Neural progenitor cell (in vitro differentiated cells): ENCODE measurements at regions not wholly inside any gene's neighbourhood (a gene's known extent, or its start where the extent isn't known, plus 50 kb on each side); places are given as distances from the start of the nearest gene placed in this dataset.

Experiments
- DNase-seq: peaks from one replicate; pipeline ENCODE4 v3.0.0-alpha.2; 2016; ENCODE audit warnings: low spot score
- H2AFZ ChIP-seq: fragments of 200-600 bp; sonication (generic); replicated peaks from 2 replicates; pipeline ENCODE4 v1.6.1; 2016; ENCODE audit warnings: antibody characterized with exemption
- H3F3A ChIP-seq: fragments of 200-600 bp; sonication (generic); 2 replicates; pipeline ENCODE4 v1.6.1; 2016; ENCODE audit warnings: antibody characterized with exemption, low read depth
- H3K27ac ChIP-seq: fragments of 200-600 bp; sonication (generic); 2 replicates; pipeline ENCODE4 v1.5.1; 2016; ENCODE audit warnings: mild to moderate bottlenecking
- H3K27me3 ChIP-seq: fragments of 200-600 bp; sonication (generic); 2 replicates; pipeline ENCODE4 v1.6.1; 2016; ENCODE audit warnings: mild to moderate bottlenecking, moderate library complexity
- H3K36me3 ChIP-seq: fragments of 200-600 bp; sonication (generic); 2 replicates; pipeline ENCODE4 v1.5.1; 2016
- H3K4me1 ChIP-seq: fragments of 200-600 bp; sonication (generic); 2 replicates; pipeline ENCODE4 v1.6.1; 2016; ENCODE audit warnings: mixed run types
- H3K4me2 ChIP-seq: fragments of 200-600 bp; sonication (generic); 2 replicates; pipeline ENCODE4 v1.6.1; 2016
- H3K4me3 ChIP-seq: fragments of 200-600 bp; sonication (generic); 2 replicates; pipeline ENCODE4 v1.5.1; 2016
- H3K79me2 ChIP-seq: fragments of 200-600 bp; sonication (generic); 2 replicates; pipeline ENCODE4 v1.6.1; 2016; ENCODE audit warnings: low read depth
- H3K9ac ChIP-seq: fragments of 200-600 bp; sonication (generic); 2 replicates; pipeline ENCODE4 v1.6.1; 2016
- H3K9me3 ChIP-seq: fragments of 200-600 bp; sonication (generic); 2 replicates; pipeline ENCODE4 v1.5.1; 2016; ENCODE audit warnings: low read depth
- H4K20me1 ChIP-seq: fragments of 200-600 bp; sonication (generic); 2 replicates; pipeline ENCODE4 v1.6.1; 2016; ENCODE audit warnings: low read depth
- H3K27ac Mint-ChIP-seq: 3 replicates; pipeline ENCODE4 v1.8.0; 2021; ENCODE audit warnings: mixed read lengths
- H3K27me3 Mint-ChIP-seq: 2 replicates; pipeline ENCODE4 v1.8.0; 2022; ENCODE audit warnings: low read depth, mild to moderate bottlenecking, inconsistent platforms, moderate library complexity, mixed read lengths; ENCODE audit not compliant: insufficient read depth
- H3K36me3 Mint-ChIP-seq: 3 replicates; pipeline ENCODE4 v1.8.0; 2021; ENCODE audit warnings: mixed read lengths
- H3K4me1 Mint-ChIP-seq: 3 replicates; pipeline ENCODE4 v1.8.0; 2021; ENCODE audit warnings: mixed read lengths
- H3K4me3 Mint-ChIP-seq: 3 replicates; pipeline ENCODE4 v1.8.0; 2021; ENCODE audit warnings: mild to moderate bottlenecking, moderate library complexity, mixed read lengths
- H3K9me3 Mint-ChIP-seq: 3 replicates; pipeline ENCODE4 v1.8.0; 2020; ENCODE audit warnings: mixed read lengths
- EZH2 ChIP-seq: fragments of 200-600 bp; sonication (generic); IDR thresholded peaks from 2 replicates; pipeline ENCODE4 v1.6.1; 2017; ENCODE audit warnings: antibody characterized with exemption, mild to moderate bottlenecking, moderate library complexity
- EZH2phosphoT487 ChIP-seq: fragments of 200-600 bp; sonication (generic); IDR thresholded peaks from 2 replicates; pipeline ENCODE4 v1.6.1; 2017; ENCODE audit warnings: antibody characterized with exemption
- TF ChIP-seq, protein P1 (sequence below): fragments of 200-600 bp; sonication (generic); IDR thresholded peaks from 2 replicates; pipeline ENCODE4 v1.5.1; 2017; ENCODE audit warnings: antibody characterized with exemption, mild to moderate bottlenecking

GRCh38 chr13:76773448-76774094 is 112.6 kb downstream of the KCTD12 start:
- H3K9me3 Mint-ChIP-seq = no peaks in the 10 kb centered on the region
- Histone ChIP-seq H3K9me3 (no peaks in the 10 kb centered on the region), H3K4me1 (no peaks in the 10 kb centered on the region), H3K79me2 (no peaks in the 10 kb centered on the region), H3F3A (no peaks in the 10 kb centered on the region), H4K20me1 (no peaks in the 10 kb centered on the region), H3K27ac (no peak overlapping the region), H3K4me2 (no peak overlapping the region), H3K9ac (no peak overlapping the region), H3K36me3 (no peaks in the 10 kb centered on the region), H3K27me3 (no peaks in the 10 kb centered on the region), H3K4me3 (no peak overlapping the region), H2AFZ (no peak overlapping the region)
- DNase-seq = no peak
- TF ChIP-seq, protein P1, sequence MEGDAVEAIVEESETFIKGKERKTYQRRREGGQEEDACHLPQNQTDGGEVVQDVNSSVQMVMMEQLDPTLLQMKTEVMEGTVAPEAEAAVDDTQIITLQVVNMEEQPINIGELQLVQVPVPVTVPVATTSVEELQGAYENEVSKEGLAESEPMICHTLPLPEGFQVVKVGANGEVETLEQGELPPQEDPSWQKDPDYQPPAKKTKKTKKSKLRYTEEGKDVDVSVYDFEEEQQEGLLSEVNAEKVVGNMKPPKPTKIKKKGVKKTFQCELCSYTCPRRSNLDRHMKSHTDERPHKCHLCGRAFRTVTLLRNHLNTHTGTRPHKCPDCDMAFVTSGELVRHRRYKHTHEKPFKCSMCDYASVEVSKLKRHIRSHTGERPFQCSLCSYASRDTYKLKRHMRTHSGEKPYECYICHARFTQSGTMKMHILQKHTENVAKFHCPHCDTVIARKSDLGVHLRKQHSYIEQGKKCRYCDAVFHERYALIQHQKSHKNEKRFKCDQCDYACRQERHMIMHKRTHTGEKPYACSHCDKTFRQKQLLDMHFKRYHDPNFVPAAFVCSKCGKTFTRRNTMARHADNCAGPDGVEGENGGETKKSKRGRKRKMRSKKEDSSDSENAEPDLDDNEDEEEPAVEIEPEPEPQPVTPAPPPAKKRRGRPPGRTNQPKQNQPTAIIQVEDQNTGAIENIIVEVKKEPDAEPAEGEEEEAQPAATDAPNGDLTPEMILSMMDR = no peak
- no peak for TF ChIP-seq EZH2
- TF ChIP-seq EZH2phosphoT487 = no peak
- H3K27me3 Mint-ChIP-seq = no peaks in the 10 kb centered on the region
- no peaks in the 10 kb centered on the region for H3K4me1 Mint-ChIP-seq
- no peak overlapping the region for H3K27ac Mint-ChIP-seq
- H3K4me3 Mint-ChIP-seq = no peak overlapping the region
- H3K36me3 Mint-ChIP-seq = no peaks in the 10 kb centered on the region

- Histone ChIP-seq H3K36me3 (no peaks in the 10 kb centered on the region), H3F3A (no peaks in the 10 kb centered on the region), H3K4me2 (no peak overlapping the region), H3K27ac (no peak overlapping the region), H3K27me3 (no peaks in the 10 kb centered on the region), H3K79me2 (no peaks in the 10 kb centered on the region), H3K9ac (no peak overlapping the region), H4K20me1 (no peaks in the 10 kb centered on the region), H3K4me3 (no peak overlapping the region), H2AFZ (no peak overlapping the region), H3K9me3 (no peaks in the 10 kb centered on the region), H3K4me1 (no peaks in the 10 kb centered on the region)
- Mint-ChIP-seq H3K27me3 (no peaks in the 10 kb centered on the region), H3K9me3 (no peaks in the 10 kb centered on the region), H3K27ac (no peak overlapping the region), H3K4me3 (no peak overlapping the region), H3K36me3 (no peaks in the 10 kb centered on the region), H3K4me1 (no peaks in the 10 kb centered on the region)
- TF ChIP-seq, protein P1 = no peak
- TF ChIP-seq EZH2phosphoT487 = no peak
- no peak for TF ChIP-seq EZH2
- no peak for DNase-seq
These were observed 114.0 kb downstream of the KCTD12 start for GRCh38 chr13:76772241-76772640.

- no peaks in the 10 kb centered on the region for H4K20me1 ChIP-seq
- no peaks in the 10 kb centered on the region for H3K27me3 ChIP-seq
- no peak overlapping the region for H3K4me3 ChIP-seq
- TF ChIP-seq, protein P1 = no peak
- TF ChIP-seq EZH2 (no peak), EZH2phosphoT487 (no peak)
- no peak overlapping the region for H3K4me2 ChIP-seq
- no peaks in the 10 kb centered on the region for H3K4me1 Mint-ChIP-seq
- no peak overlapping the region for H3K27ac ChIP-seq
- no peaks in the 10 kb centered on the region for H3K36me3 ChIP-seq
- H3K27me3 Mint-ChIP-seq = no peaks in the 10 kb centered on the region
- no peak overlapping the region for H2AFZ ChIP-seq
- H3K79me2 ChIP-seq = no peaks in the 10 kb centered on the region
- H3K4me1 ChIP-seq = no peaks in the 10 kb centered on the region
- no peak for DNase-seq
- H3K9me3 ChIP-seq = no peaks in the 10 kb centered on the region
- H3K36me3 Mint-ChIP-seq = no peaks in the 10 kb centered on the region
- H3K4me3 Mint-ChIP-seq = no peak overlapping the region
- no peak overlapping the region for H3K27ac Mint-ChIP-seq
- no peaks in the 10 kb centered on the region for H3F3A ChIP-seq
- no peak overlapping the region for H3K9ac ChIP-seq
- no peaks in the 10 kb centered on the region for H3K9me3 Mint-ChIP-seq
These were observed 116.9 kb downstream of the KCTD12 start for GRCh38 chr13:76769271-76769791.
